SK-N-MC (cell line): ENCODE measurements at regions not wholly inside any gene's neighbourhood (a gene's known extent, or its start where the extent isn't known, plus 50 kb on each side); places are given as distances from the start of the nearest gene placed in this dataset.

Experiments
- EZH2 ChIP-seq: fragments of 200-600 bp; sonication (generic); IDR thresholded peaks from one replicate; pipeline ENCODE4 v1.6.1; 2017; ENCODE audit warnings: antibody characterized with exemption
- FOXP2 ChIP-seq: optimal IDR thresholded peaks from 2 replicates; pipeline ENCODE3; 2011; ENCODE audit warnings: mild to moderate bottlenecking, moderate library complexity; ENCODE audit not compliant: insufficient read depth; ENCODE audit errors: extremely low read length, control extremely low read depth
- POLR2AphosphoS5 ChIP-seq: IDR thresholded peaks from 2 replicates; pipeline ENCODE4 v1.6.1; 2012; ENCODE audit warnings: mild to moderate bottlenecking, low read depth, low read length, borderline replicate concordance

GRCh38 chr3:6467186-6467585 is 393.7 kb upstream of the GRM7 start:
- TF ChIP-seq EZH2 = no peak
- TF ChIP-seq FOXP2 = no peak
- no peak for TF ChIP-seq POLR2AphosphoS5
